ENCODE measurements at regions not wholly inside any gene's neighbourhood (a gene's known extent, or its start where the extent isn't known, plus 50 kb on each side); places are given as distances from the start of the nearest gene placed in this dataset.
"Not testable (repeated sequence)": the region's sequence is repeated elsewhere in the genome, so short reads cannot be mapped to it uniquely, and the experiment has no call there.

- H3K4me2 ChIP-seq (ENCODE audit: control insufficient read depth, insufficient read depth), result no peak overlapping the region
- H3K9me3 ChIP-seq (replicated peaks; ENCODE audit: control insufficient read depth, insufficient read depth, low read length), result peaks cover 4% of the 10 kb centered on the region; the same call in 2 of the 3 replicates
- RAD21 ChIA-PET (ENCODE audit: unreplicated experiment), result interaction anchor here (1.1 kb wide), 2 partner anchors 109 to 144 kb away, joined by 3 read pairs; no protein-coding TSS in a partner anchor
- in situ Hi-C loops (cut with MboI) (no loop called here), intact Hi-C loops (cut with micrococcal nuclease; ENCODE audit: unreplicated experiment) (no loop called here)
- H3K36me3 ChIP-seq (ENCODE audit: control insufficient read depth in 2 of 2, insufficient read depth in 2 of 2, low read length in 1 of 2), result no peaks in the 10 kb centered on the region
- no peak overlapping the region for H2AFZ ChIP-seq (ENCODE audit: control insufficient read depth, low read depth, low read length)
- 42% methylated on average over 1 of the region's 1 CpG for WGBS (ENCODE audit: insufficient coverage, insufficient replicate concordance, low lambda C conversion rate, missing lambda C conversion rate)
- no peaks in the 10 kb centered on the region for H4K20me1 ChIP-seq (ENCODE audit: control insufficient read depth, insufficient read depth)
- DNase-seq (ENCODE audit: low read depth, low spot score) (no peak), FAIRE-seq (no peak), ATAC-seq (no peak)
- SMC1A ChIA-PET (ENCODE audit: uncharacterized antibody, unreplicated experiment), result interaction anchor here (1.6 kb wide), 1 partner anchor 31 kb away, joined by 5 read pairs; no protein-coding TSS in a partner anchor
- H3K27ac ChIP-seq (ENCODE audit: control insufficient read depth, insufficient read depth), result no peak overlapping the region
- CTCF ChIA-PET, result no interaction called here
- POLR2A ChIA-PET, result no interaction called here
- H3K79me2 ChIP-seq (ENCODE audit: control insufficient read depth, insufficient read depth, low read length), result no peaks in the 10 kb centered on the region
- no TSS peak for BruUV-seq (replicated peaks)
- H3K9ac ChIP-seq (ENCODE audit: control insufficient read depth, insufficient read depth, low read length), result no peak overlapping the region
- H3K4me1 ChIP-seq (ENCODE audit: control insufficient read depth, insufficient read depth, low read length), result no peaks in the 10 kb centered on the region
- H3K4me3 ChIP-seq, result no peak overlapping the region
- H3K27me3 ChIP-seq (replicated peaks in 1 of 2; ENCODE audit: control insufficient read depth in 2 of 2, insufficient read depth in 2 of 2, low read length in 1 of 2), result no peaks in the 10 kb centered on the region
- TF ChIP-seq SMARCA5 (IDR thresholded peaks at IDR 0.05), result no peak
- TF ChIP-seq SUPT20H (IDR thresholded peaks at IDR 0.05; ENCODE audit: borderline replicate concordance, control insufficient read depth, low read depth, low read length), result no peak
Observed at GRCh38 chr10:35270100-35270499, 66.2 kb upstream of the CCNY start.

- H3K36me3 ChIP-seq (ENCODE audit: control insufficient read depth in 2 of 2, insufficient read depth in 2 of 2, low read length in 1 of 2), result no peaks in the 10 kb centered on the region
- H3K9me3 ChIP-seq (replicated peaks; ENCODE audit: control insufficient read depth, insufficient read depth, low read length), result peaks cover 4% of the 10 kb centered on the region; the same call in 2 of the 3 replicates
- RAD21 ChIA-PET (ENCODE audit: unreplicated experiment), result interaction anchor here (0.6 to 1.6 kb wide), 6 partner anchors 29 to 521 kb away, joined by 3 to 8 read pairs (median 3); no protein-coding TSS in a partner anchor
- in situ Hi-C loops (cut with MboI), result no loop called here
- WGBS (ENCODE audit: insufficient coverage, insufficient replicate concordance, low lambda C conversion rate, missing lambda C conversion rate), result 55% methylated on average over 5 of the region's 5 CpGs
- intact Hi-C loops (cut with micrococcal nuclease; ENCODE audit: unreplicated experiment), result no loop called here
- no peaks in the 10 kb centered on the region for H3K79me2 ChIP-seq (ENCODE audit: control insufficient read depth, insufficient read depth, low read length)
- TF ChIP-seq CREM (IDR thresholded peaks at IDR 0.05; ENCODE audit: low read depth) (no peak), IKZF2 (IDR thresholded peaks at IDR 0.05) (peak in 1 of 2 experiments; percentile 15; a peak in 1 of 4 replicates)
- H3K4me3 ChIP-seq, result no peak overlapping the region
- H4K20me1 ChIP-seq (ENCODE audit: control insufficient read depth, insufficient read depth), result no peaks in the 10 kb centered on the region
- H3K27me3 ChIP-seq (replicated peaks in 1 of 2; ENCODE audit: control insufficient read depth in 2 of 2, insufficient read depth in 2 of 2, low read length in 1 of 2), result no peaks in the 10 kb centered on the region
- H2AFZ ChIP-seq (ENCODE audit: control insufficient read depth, low read depth, low read length), result no peak overlapping the region
- no peaks in the 10 kb centered on the region for H3K4me1 ChIP-seq (ENCODE audit: control insufficient read depth, insufficient read depth, low read length)
- no peak overlapping the region for H3K27ac ChIP-seq (ENCODE audit: control insufficient read depth, insufficient read depth)
- BruUV-seq (replicated peaks), result no TSS peak
- CTCF ChIA-PET, result interaction anchor here (0.6 to 1.1 kb wide), 2 partner anchors 20 to 151 kb away, joined by 3 read pairs; no protein-coding TSS in a partner anchor
- DNase-seq (ENCODE audit: low read depth, low spot score) (no peak), FAIRE-seq (no peak), ATAC-seq (peak; percentile 76)
- SMC1A ChIA-PET (ENCODE audit: uncharacterized antibody, unreplicated experiment), result interaction anchor here (0.7 to 1.6 kb wide), 5 partner anchors 12 to 108 kb away, joined by 3 to 5 read pairs (median 4); no protein-coding TSS in a partner anchor
- H3K9ac ChIP-seq (ENCODE audit: control insufficient read depth, insufficient read depth, low read length), result no peak overlapping the region
- H3K4me2 ChIP-seq (ENCODE audit: control insufficient read depth, insufficient read depth), result no peak overlapping the region
- POLR2A ChIA-PET, result interaction anchor here (0.9 kb wide), 1 partner anchor 70 kb away, joined by 3 read pairs; no protein-coding TSS in a partner anchor
Observed at GRCh38 chr10:35271086-35271858, 65.0 kb upstream of the CCNY start.

GRCh38 chr10:35271859-35272165 lies 64.5 kb upstream of the CCNY start:
- ChIA-PET CTCF (interaction anchor here (0.6 to 1.1 kb wide), 3 partner anchors 21 to 308 kb away, joined by 3 read pairs; no protein-coding TSS in a partner anchor), RAD21 (ENCODE audit: unreplicated experiment) (interaction anchor here (1.4 to 1.6 kb wide), 2 partner anchors 29 to 79 kb away, joined by 5 to 8 read pairs; no protein-coding TSS in a partner anchor), POLR2A (interaction anchor here (0.9 kb wide), 1 partner anchor 69 kb away, joined by 3 read pairs; no protein-coding TSS in a partner anchor)
- BruUV-seq (replicated peaks); intact Hi-C loops (cut with micrococcal nuclease; ENCODE audit: unreplicated experiment); H3K4me2 ChIP-seq (ENCODE audit: control insufficient read depth, insufficient read depth); FAIRE-seq; H3K4me1 ChIP-seq (ENCODE audit: control insufficient read depth, insufficient read depth, low read length); H3K9me3 ChIP-seq (replicated peaks; ENCODE audit: control insufficient read depth, insufficient read depth, low read length); H4K20me1 ChIP-seq (ENCODE audit: control insufficient read depth, insufficient read depth); H3K4me3 ChIP-seq; DNase-seq (ENCODE audit: low read depth, low spot score); H3K27me3 ChIP-seq (replicated peaks in 1 of 2; ENCODE audit: control insufficient read depth in 2 of 2, insufficient read depth in 2 of 2, low read length in 1 of 2); SMC1A ChIA-PET (ENCODE audit: uncharacterized antibody, unreplicated experiment); H3K27ac ChIP-seq (ENCODE audit: control insufficient read depth, insufficient read depth); H3K9ac ChIP-seq (ENCODE audit: control insufficient read depth, insufficient read depth, low read length); H2AFZ ChIP-seq (ENCODE audit: control insufficient read depth, low read depth, low read length); H3K36me3 ChIP-seq (ENCODE audit: control insufficient read depth in 2 of 2, insufficient read depth in 2 of 2, low read length in 1 of 2); in situ Hi-C loops (cut with MboI); ATAC-seq; H3K79me2 ChIP-seq (ENCODE audit: control insufficient read depth, insufficient read depth, low read length): not testable (repeated sequence)
- WGBS (ENCODE audit: insufficient coverage, insufficient replicate concordance, low lambda C conversion rate, missing lambda C conversion rate), result 75% methylated on average over 4 of the region's 4 CpGs
